ENCODE measurements at regions not wholly inside any gene's neighbourhood (a gene's known extent, or its start where the extent isn't known, plus 50 kb on each side); places are given as distances from the start of the nearest gene placed in this dataset.
A peak's percentile ranks its signal among the peaks of the same experiment; 100 is the strongest.

- no peak for DNase-seq (ENCODE audit: low read depth, low spot score)
These were observed 201.9 kb upstream of the CCDC150 start for GRCh38 chr2:196437626-196438025.

GRCh38 chr2:196439760-196440159 is 199.8 kb upstream of the CCDC150 start:
- no peak for DNase-seq (ENCODE audit: low read depth, low spot score)

- no peak for DNase-seq (ENCODE audit: low read depth, low spot score)
These were observed 199.1 kb upstream of the CCDC150 start for GRCh38 chr2:196440413-196440812.

GRCh38 chr2:196441527-196441926 is 198.0 kb upstream of the CCDC150 start:
- no peak for DNase-seq (ENCODE audit: low read depth, low spot score)

GRCh38 chr2:196442211-196442610 is 197.3 kb upstream of the CCDC150 start:
- no peak for DNase-seq (ENCODE audit: low read depth, low spot score)

- no peak for DNase-seq (ENCODE audit: low read depth, low spot score)
These were observed 195.1 kb upstream of the CCDC150 start for GRCh38 chr2:196444442-196444841.

- no peak for DNase-seq (ENCODE audit: low read depth, low spot score)
These were observed 193.5 kb upstream of the CCDC150 start for GRCh38 chr2:196445991-196446390.

GRCh38 chr2:196448407-196449079 is 191.0 kb upstream of the CCDC150 start:
- no peak for DNase-seq (ENCODE audit: low read depth, low spot score)

- DNase-seq (ENCODE audit: low read depth, low spot score), result no peak
These were observed 190.4 kb upstream of the CCDC150 start for GRCh38 chr2:196449083-196449482.

GRCh38 chr2:196452758-196453157 is 186.8 kb upstream of the CCDC150 start:
- DNase-seq (ENCODE audit: low read depth, low spot score), result no peak

GRCh38 chr2:196453613-196454047 is 185.9 kb upstream of the CCDC150 start:
- peak; percentile 35 for DNase-seq (ENCODE audit: low read depth, low spot score)

- no peak for DNase-seq (ENCODE audit: low read depth, low spot score)
These were observed 185.0 kb upstream of the CCDC150 start for GRCh38 chr2:196454492-196454891.

GRCh38 chr2:196459539-196459938 is 180.0 kb upstream of the CCDC150 start:
- DNase-seq (ENCODE audit: low read depth, low spot score), result no peak

- no peak for DNase-seq (ENCODE audit: low read depth, low spot score)
These were observed 175.8 kb upstream of the CCDC150 start for GRCh38 chr2:196463706-196464105.

- no peak for DNase-seq (ENCODE audit: low read depth, low spot score)
These were observed 175.2 kb upstream of the CCDC150 start for GRCh38 chr2:196464311-196464710.

- DNase-seq (ENCODE audit: low read depth, low spot score), result no peak
These were observed 172.9 kb upstream of the CCDC150 start for GRCh38 chr2:196466581-196466980.

GRCh38 chr2:196468394-196468793 is 171.1 kb upstream of the CCDC150 start:
- no peak for DNase-seq (ENCODE audit: low read depth, low spot score)

- DNase-seq (ENCODE audit: low read depth, low spot score), result no peak
These were observed 165.9 kb upstream of the CCDC150 start for GRCh38 chr2:196473617-196474016.

- no peak for DNase-seq (ENCODE audit: low read depth, low spot score)
These were observed 163.9 kb upstream of the CCDC150 start for GRCh38 chr2:196475611-196476010.

- no peak for DNase-seq (ENCODE audit: low read depth, low spot score)
These were observed 160.9 kb upstream of the CCDC150 start for GRCh38 chr2:196478588-196478987.

GRCh38 chr2:196479350-196479749 is 160.2 kb upstream of the CCDC150 start:
- DNase-seq (ENCODE audit: low read depth, low spot score), result no peak

GRCh38 chr2:196480653-196481323 is 158.7 kb upstream of the CCDC150 start:
- DNase-seq (ENCODE audit: low read depth, low spot score), result no peak

- no peak for DNase-seq (ENCODE audit: low read depth, low spot score)
These were observed 158.2 kb upstream of the CCDC150 start for GRCh38 chr2:196481324-196481697.

Measured in pulmonary artery endothelial cell (primary cell).